ENCODE measurements at regions not wholly inside any gene's neighbourhood (a gene's known extent, or its start where the extent isn't known, plus 50 kb on each side); places are given as distances from the start of the nearest gene placed in this dataset.

DNA sequence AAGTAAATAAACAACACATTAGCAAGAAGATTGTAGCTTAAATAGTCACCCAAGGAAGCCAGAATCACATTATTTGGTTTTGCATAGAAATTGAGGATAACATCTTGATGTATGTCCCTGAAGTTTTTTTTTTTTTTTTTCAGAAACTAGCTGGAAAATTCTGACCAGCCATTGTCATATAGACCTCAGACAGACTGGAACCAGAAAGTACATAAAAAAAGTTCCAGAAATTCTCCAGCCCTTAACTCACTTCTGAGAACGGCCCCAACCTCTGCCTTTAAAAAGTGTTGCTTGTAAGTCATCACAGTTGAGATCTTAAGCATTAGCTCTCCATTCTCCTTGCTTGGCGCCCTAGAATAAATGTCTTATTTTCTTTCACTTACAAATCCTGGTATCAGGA lies 350.5 kb downstream of the CCDC85A start:
- no peak overlapping the region for H3K27ac ChIP-seq (ENCODE audit: low read depth in 2 of 2, low read length in 2 of 2)
- FAIRE-seq (no peak), DNase-seq (no peak)
- H3K4me1 ChIP-seq (ENCODE audit: control insufficient read depth in 2 of 3, insufficient read depth in 2 of 3, low read depth in 1 of 3, low read length in 3 of 3): no peaks in the 10 kb centered on the region
- TF ChIP-seq, protein P1, sequence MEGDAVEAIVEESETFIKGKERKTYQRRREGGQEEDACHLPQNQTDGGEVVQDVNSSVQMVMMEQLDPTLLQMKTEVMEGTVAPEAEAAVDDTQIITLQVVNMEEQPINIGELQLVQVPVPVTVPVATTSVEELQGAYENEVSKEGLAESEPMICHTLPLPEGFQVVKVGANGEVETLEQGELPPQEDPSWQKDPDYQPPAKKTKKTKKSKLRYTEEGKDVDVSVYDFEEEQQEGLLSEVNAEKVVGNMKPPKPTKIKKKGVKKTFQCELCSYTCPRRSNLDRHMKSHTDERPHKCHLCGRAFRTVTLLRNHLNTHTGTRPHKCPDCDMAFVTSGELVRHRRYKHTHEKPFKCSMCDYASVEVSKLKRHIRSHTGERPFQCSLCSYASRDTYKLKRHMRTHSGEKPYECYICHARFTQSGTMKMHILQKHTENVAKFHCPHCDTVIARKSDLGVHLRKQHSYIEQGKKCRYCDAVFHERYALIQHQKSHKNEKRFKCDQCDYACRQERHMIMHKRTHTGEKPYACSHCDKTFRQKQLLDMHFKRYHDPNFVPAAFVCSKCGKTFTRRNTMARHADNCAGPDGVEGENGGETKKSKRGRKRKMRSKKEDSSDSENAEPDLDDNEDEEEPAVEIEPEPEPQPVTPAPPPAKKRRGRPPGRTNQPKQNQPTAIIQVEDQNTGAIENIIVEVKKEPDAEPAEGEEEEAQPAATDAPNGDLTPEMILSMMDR (IDR thresholded peaks at IDR 0.05; ENCODE audit: borderline replicate concordance, extremely low read depth, insufficient read depth): no peak
- no peaks in the 10 kb centered on the region for H3K27me3 ChIP-seq (ENCODE audit: control insufficient read depth, insufficient read depth, low read length)
- no peak overlapping the region for H3K9ac ChIP-seq (ENCODE audit: low read length in 3 of 3)
- H3K36me3 ChIP-seq (ENCODE audit: control insufficient read depth in 2 of 3, insufficient read depth in 3 of 3, low read length in 3 of 3): no peaks in the 10 kb centered on the region
- no peaks in the 10 kb centered on the region for H3K9me3 ChIP-seq (ENCODE audit: control insufficient read depth in 2 of 3, insufficient read depth in 1 of 3, low read length in 3 of 3)
- no peak overlapping the region for H3K4me3 ChIP-seq (ENCODE audit: low read length in 3 of 3)
- intact Hi-C loops (cut with DNase I): no loop called here

DNA sequence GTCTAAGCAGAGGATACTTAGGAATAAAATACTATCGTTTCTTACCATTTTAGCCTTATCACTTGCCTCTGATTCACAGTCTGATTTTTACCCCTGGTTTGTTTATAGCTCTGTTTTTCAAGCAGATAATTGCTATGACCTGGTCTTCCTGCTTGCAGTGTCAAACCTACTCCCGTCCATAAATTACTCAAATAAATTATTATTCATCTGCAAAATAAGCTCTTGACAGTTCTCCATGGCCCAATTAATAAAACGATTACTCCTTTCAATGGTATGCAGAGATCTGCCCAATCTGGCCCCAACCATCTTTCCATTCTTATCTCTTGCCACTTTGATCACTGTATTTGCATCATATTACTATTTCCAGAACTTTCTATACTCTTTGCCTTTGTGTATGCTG lies 354.0 kb downstream of the CCDC85A start:
- no peak overlapping the region for H3K27ac ChIP-seq (ENCODE audit: low read depth in 2 of 2, low read length in 2 of 2)
- no peak for FAIRE-seq
- intact Hi-C loops (cut with DNase I): no loop called here

DNA sequence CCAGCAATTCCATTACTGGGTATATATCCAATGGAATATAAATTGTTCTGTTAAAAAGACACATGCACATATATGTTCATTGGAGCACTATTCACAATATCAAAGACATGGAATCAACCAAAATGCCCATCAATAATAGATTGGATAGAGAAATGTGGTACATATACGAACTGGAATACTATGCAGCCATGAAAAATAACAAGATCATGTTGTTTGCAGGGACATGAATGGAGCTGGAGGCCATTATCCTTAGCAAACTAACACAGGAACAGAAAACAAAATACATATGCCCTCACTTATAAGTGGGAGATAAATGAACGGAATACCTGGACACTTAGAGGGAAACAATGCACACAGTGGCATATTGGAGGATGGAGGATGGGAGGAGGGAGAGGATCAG lies 355.8 kb downstream of the CCDC85A start:
- Histone ChIP-seq H3K9me3 (ENCODE audit: control insufficient read depth in 2 of 3, insufficient read depth in 1 of 3, low read length in 3 of 3) (no peaks in the 10 kb centered on the region), H3K9ac (ENCODE audit: low read length in 3 of 3) (no peak overlapping the region), H3K36me3 (ENCODE audit: control insufficient read depth in 2 of 3, insufficient read depth in 3 of 3, low read length in 3 of 3) (no peaks in the 10 kb centered on the region), H3K27ac (ENCODE audit: low read depth in 2 of 2, low read length in 2 of 2) (no peak overlapping the region), H3K4me1 (ENCODE audit: control insufficient read depth in 2 of 3, insufficient read depth in 2 of 3, low read depth in 1 of 3, low read length in 3 of 3) (no peaks in the 10 kb centered on the region), H3K4me3 (ENCODE audit: low read length in 3 of 3) (no peak overlapping the region), H3K27me3 (ENCODE audit: control insufficient read depth, insufficient read depth, low read length) (no peaks in the 10 kb centered on the region)
- FAIRE-seq: no peak
- intact Hi-C loops (cut with DNase I): no loop called here
- TF ChIP-seq, protein P1 (IDR thresholded peaks at IDR 0.05; ENCODE audit: borderline replicate concordance, extremely low read depth, insufficient read depth): no peak
- no peak for DNase-seq

More for the DNA sequence above, 354.0 kb downstream of the CCDC85A start:
- Histone ChIP-seq H3K9ac (ENCODE audit: low read length in 3 of 3) (no peak overlapping the region), H3K9me3 (ENCODE audit: control insufficient read depth in 2 of 3, insufficient read depth in 1 of 3, low read length in 3 of 3) (no peaks in the 10 kb centered on the region), H3K27me3 (ENCODE audit: control insufficient read depth, insufficient read depth, low read length) (no peaks in the 10 kb centered on the region), H3K4me1 (ENCODE audit: control insufficient read depth in 2 of 3, insufficient read depth in 2 of 3, low read depth in 1 of 3, low read length in 3 of 3) (no peaks in the 10 kb centered on the region), H3K4me3 (ENCODE audit: low read length in 3 of 3) (no peak overlapping the region), H3K36me3 (ENCODE audit: control insufficient read depth in 2 of 3, insufficient read depth in 3 of 3, low read length in 3 of 3) (no peaks in the 10 kb centered on the region)
- DNase-seq: no peak
- TF ChIP-seq, protein P1 (IDR thresholded peaks at IDR 0.05; ENCODE audit: borderline replicate concordance, extremely low read depth, insufficient read depth): no peak

DNA sequence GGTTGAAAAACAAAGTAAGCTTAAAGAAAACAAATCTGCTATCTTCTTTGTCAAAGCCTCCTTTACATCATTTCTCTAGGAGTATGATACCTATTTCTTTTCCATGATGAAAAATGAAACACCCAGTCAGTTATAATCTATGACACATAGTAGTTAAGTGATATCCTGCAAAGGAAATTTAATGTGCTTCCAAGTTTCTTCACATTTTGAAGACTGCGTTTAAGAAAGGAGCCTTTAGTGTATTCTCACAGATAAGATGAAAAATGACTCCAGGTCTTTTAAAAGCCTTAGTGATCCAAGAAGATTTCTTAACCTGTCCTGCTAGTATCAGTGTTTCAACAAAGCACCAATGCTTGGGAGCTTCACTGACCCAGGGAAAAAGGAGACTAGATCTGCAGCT lies 356.7 kb downstream of the CCDC85A start:
- intact Hi-C loops (cut with DNase I): no loop called here
- no peak overlapping the region for H3K27ac ChIP-seq (ENCODE audit: low read depth in 2 of 2, low read length in 2 of 2)
- H3K9me3 ChIP-seq (ENCODE audit: control insufficient read depth in 2 of 3, insufficient read depth in 1 of 3, low read length in 3 of 3): no peaks in the 10 kb centered on the region
- no peaks in the 10 kb centered on the region for H3K27me3 ChIP-seq (ENCODE audit: control insufficient read depth, insufficient read depth, low read length)
- no peak overlapping the region for H3K9ac ChIP-seq (ENCODE audit: low read length in 3 of 3)
- H3K4me1 ChIP-seq (ENCODE audit: control insufficient read depth in 2 of 3, insufficient read depth in 2 of 3, low read depth in 1 of 3, low read length in 3 of 3): no peaks in the 10 kb centered on the region
- DNase-seq: no peak
- H3K4me3 ChIP-seq (ENCODE audit: low read length in 3 of 3): no peak overlapping the region
- H3K36me3 ChIP-seq (ENCODE audit: control insufficient read depth in 2 of 3, insufficient read depth in 3 of 3, low read length in 3 of 3): no peaks in the 10 kb centered on the region
- TF ChIP-seq, protein P1 (IDR thresholded peaks at IDR 0.05; ENCODE audit: borderline replicate concordance, extremely low read depth, insufficient read depth): no peak
- FAIRE-seq: no peak

Data from kidney (tissue), 13 donors.